ENCODE measurements at regions not wholly inside any gene's neighbourhood (a gene's known extent, or its start where the extent isn't known, plus 50 kb on each side); places are given as distances from the start of the nearest gene placed in this dataset.
A peak's percentile ranks its signal among the peaks of the same experiment; 100 is the strongest.

GRCh38 chr5:105806596-105806995, 1864.1 kb downstream of the EFNA5 start:
- no peak overlapping the region for H2AK5ac ChIP-seq (ENCODE audit: low read length)
- H4K8ac ChIP-seq (ENCODE audit: low read depth, low read length): no peak overlapping the region
- H3K4ac ChIP-seq (ENCODE audit: low read depth, low read length): no peak overlapping the region
- no peak overlapping the region for H3K56ac ChIP-seq (ENCODE audit: low read length)
- no peaks in the 10 kb centered on the region for H3K36me3 ChIP-seq (ENCODE audit: control insufficient read depth, insufficient read depth, low read length)
- H3K4me3 ChIP-seq (ENCODE audit: low read length): no peak overlapping the region
- H3K27me3 ChIP-seq (ENCODE audit: insufficient read depth, low read length, poor library complexity): no peaks in the 10 kb centered on the region
- H3K18ac ChIP-seq (ENCODE audit: low read length): no peak overlapping the region
- H3K4me1 ChIP-seq (ENCODE audit: control insufficient read depth, low read depth, low read length): no peaks in the 10 kb centered on the region
- no peak overlapping the region for H4K5ac ChIP-seq (ENCODE audit: low read length)
- H2BK5ac ChIP-seq (ENCODE audit: low read length): no peak overlapping the region
- H3K79me1 ChIP-seq (ENCODE audit: low read length): no peaks in the 10 kb centered on the region
- no peak overlapping the region for H3K23ac ChIP-seq (ENCODE audit: low read length)
- no peak overlapping the region for H3K9ac ChIP-seq (ENCODE audit: low read length)
- H3K27ac ChIP-seq (ENCODE audit: low read depth, low read length): no peak overlapping the region
- no peaks in the 10 kb centered on the region for H3K79me2 ChIP-seq (ENCODE audit: control insufficient read depth, insufficient read depth, low read length)
- no peak overlapping the region for H2BK120ac ChIP-seq (ENCODE audit: low read depth, low read length)
- H3K4me2 ChIP-seq (ENCODE audit: low read length): no peak overlapping the region
- H2BK15ac ChIP-seq (replicated peaks; ENCODE audit: low read depth): no peak overlapping the region
- no peak for DNase-seq

- Histone ChIP-seq H3K4me3 (ENCODE audit: low read length) (no peak overlapping the region), H4K5ac (ENCODE audit: low read length) (no peak overlapping the region), H3K9ac (ENCODE audit: low read length) (no peak overlapping the region), H4K8ac (ENCODE audit: low read depth, low read length) (no peak overlapping the region), H2BK120ac (ENCODE audit: low read depth, low read length) (no peak overlapping the region), H2BK5ac (ENCODE audit: low read length) (no peak overlapping the region), H3K79me1 (ENCODE audit: low read length) (no peaks in the 10 kb centered on the region), H3K4me1 (ENCODE audit: control insufficient read depth, low read depth, low read length) (no peaks in the 10 kb centered on the region), H3K79me2 (ENCODE audit: control insufficient read depth, insufficient read depth, low read length) (no peaks in the 10 kb centered on the region), H3K4me2 (ENCODE audit: low read length) (no peak overlapping the region), H3K4ac (ENCODE audit: low read depth, low read length) (no peak overlapping the region), H3K27me3 (ENCODE audit: insufficient read depth, low read length, poor library complexity) (no peaks in the 10 kb centered on the region), H3K18ac (ENCODE audit: low read length) (no peak overlapping the region), H2BK15ac (replicated peaks; ENCODE audit: low read depth) (no peak overlapping the region), H3K23ac (ENCODE audit: low read length) (no peak overlapping the region), H3K27ac (ENCODE audit: low read depth, low read length) (no peak overlapping the region), H3K56ac (ENCODE audit: low read length) (no peak overlapping the region), H3K36me3 (ENCODE audit: control insufficient read depth, insufficient read depth, low read length) (no peaks in the 10 kb centered on the region), H2AK5ac (ENCODE audit: low read length) (no peak overlapping the region)
- no CpG with 5 or more reads among the region's 1 CpG for WGBS (ENCODE audit: extremely low coverage, insufficient coverage, low lambda C conversion rate)
- DNase-seq: no peak
These were observed 1867.3 kb downstream of the EFNA5 start for GRCh38 chr5:105803431-105803830.

GRCh38 chr5:105794578-105794977, 1876.2 kb downstream of the EFNA5 start:
- Histone ChIP-seq H3K18ac (ENCODE audit: low read length) (no peak overlapping the region), H4K5ac (ENCODE audit: low read length) (no peak overlapping the region), H3K9ac (ENCODE audit: low read length) (no peak overlapping the region), H3K23ac (ENCODE audit: low read length) (no peak overlapping the region), H3K79me2 (ENCODE audit: control insufficient read depth, insufficient read depth, low read length) (no peaks in the 10 kb centered on the region), H3K56ac (ENCODE audit: low read length) (no peak overlapping the region), H3K79me1 (ENCODE audit: low read length) (no peaks in the 10 kb centered on the region), H2AK5ac (ENCODE audit: low read length) (no peak overlapping the region), H3K27me3 (ENCODE audit: insufficient read depth, low read length, poor library complexity) (no peaks in the 10 kb centered on the region), H4K8ac (ENCODE audit: low read depth, low read length) (no peak overlapping the region), H3K4me2 (ENCODE audit: low read length) (no peak overlapping the region), H3K4me3 (ENCODE audit: low read length) (no peak overlapping the region), H3K4me1 (ENCODE audit: control insufficient read depth, low read depth, low read length) (no peaks in the 10 kb centered on the region), H3K4ac (ENCODE audit: low read depth, low read length) (no peak overlapping the region), H2BK5ac (ENCODE audit: low read length) (no peak overlapping the region), H2BK15ac (replicated peaks; ENCODE audit: low read depth) (no peak overlapping the region), H2BK120ac (ENCODE audit: low read depth, low read length) (no peak overlapping the region), H3K36me3 (ENCODE audit: control insufficient read depth, insufficient read depth, low read length) (no peaks in the 10 kb centered on the region), H3K27ac (ENCODE audit: low read depth, low read length) (no peak overlapping the region)
- DNase-seq: no peak
- no CpG with 5 or more reads among the region's 3 CpGs for WGBS (ENCODE audit: extremely low coverage, insufficient coverage, low lambda C conversion rate)

- Histone ChIP-seq H2BK5ac (ENCODE audit: low read length) (no peak overlapping the region), H3K4me1 (ENCODE audit: control insufficient read depth, low read depth, low read length) (no peaks in the 10 kb centered on the region), H3K79me2 (ENCODE audit: control insufficient read depth, insufficient read depth, low read length) (no peaks in the 10 kb centered on the region), H3K9ac (ENCODE audit: low read length) (no peak overlapping the region), H3K27ac (ENCODE audit: low read depth, low read length) (no peak overlapping the region), H2BK120ac (ENCODE audit: low read depth, low read length) (no peak overlapping the region), H3K27me3 (ENCODE audit: insufficient read depth, low read length, poor library complexity) (no peaks in the 10 kb centered on the region), H3K23ac (ENCODE audit: low read length) (no peak overlapping the region), H3K79me1 (ENCODE audit: low read length) (no peaks in the 10 kb centered on the region), H4K8ac (ENCODE audit: low read depth, low read length) (no peak overlapping the region), H3K4me3 (ENCODE audit: low read length) (no peak overlapping the region), H3K18ac (ENCODE audit: low read length) (no peak overlapping the region), H4K5ac (ENCODE audit: low read length) (no peak overlapping the region), H3K56ac (ENCODE audit: low read length) (no peak overlapping the region), H3K4me2 (ENCODE audit: low read length) (no peak overlapping the region), H2AK5ac (ENCODE audit: low read length) (no peak overlapping the region), H2BK15ac (replicated peaks; ENCODE audit: low read depth) (no peak overlapping the region), H3K4ac (ENCODE audit: low read depth, low read length) (no peak overlapping the region), H3K36me3 (ENCODE audit: control insufficient read depth, insufficient read depth, low read length) (no peaks in the 10 kb centered on the region)
- WGBS (ENCODE audit: extremely low coverage, insufficient coverage, low lambda C conversion rate): no CpG with 5 or more reads among the region's 1 CpG
- peak; percentile 1 for DNase-seq
These were observed 1881.5 kb downstream of the EFNA5 start for GRCh38 chr5:105789246-105789645.

- H3K56ac ChIP-seq (ENCODE audit: low read length): no peak overlapping the region
- H3K18ac ChIP-seq (ENCODE audit: low read length): no peak overlapping the region
- H3K36me3 ChIP-seq (ENCODE audit: control insufficient read depth, insufficient read depth, low read length): no peaks in the 10 kb centered on the region
- no peaks in the 10 kb centered on the region for H3K79me1 ChIP-seq (ENCODE audit: low read length)
- H2BK5ac ChIP-seq (ENCODE audit: low read length): no peak overlapping the region
- H2BK120ac ChIP-seq (ENCODE audit: low read depth, low read length): no peak overlapping the region
- no peak overlapping the region for H3K4me3 ChIP-seq (ENCODE audit: low read length)
- no peak for DNase-seq
- H4K8ac ChIP-seq (ENCODE audit: low read depth, low read length): no peak overlapping the region
- H3K4me1 ChIP-seq (ENCODE audit: control insufficient read depth, low read depth, low read length): no peaks in the 10 kb centered on the region
- H3K23ac ChIP-seq (ENCODE audit: low read length): no peak overlapping the region
- no peak overlapping the region for H3K4me2 ChIP-seq (ENCODE audit: low read length)
- no peak overlapping the region for H3K4ac ChIP-seq (ENCODE audit: low read depth, low read length)
- H2AK5ac ChIP-seq (ENCODE audit: low read length): no peak overlapping the region
- H3K79me2 ChIP-seq (ENCODE audit: control insufficient read depth, insufficient read depth, low read length): no peaks in the 10 kb centered on the region
- H2BK15ac ChIP-seq (replicated peaks; ENCODE audit: low read depth): no peak overlapping the region
- WGBS (ENCODE audit: extremely low coverage, insufficient coverage, low lambda C conversion rate): no CpG with 5 or more reads among the region's 2 CpGs
- H4K5ac ChIP-seq (ENCODE audit: low read length): no peak overlapping the region
- H3K9ac ChIP-seq (ENCODE audit: low read length): no peak overlapping the region
- no peaks in the 10 kb centered on the region for H3K27me3 ChIP-seq (ENCODE audit: insufficient read depth, low read length, poor library complexity)
- no peak overlapping the region for H3K27ac ChIP-seq (ENCODE audit: low read depth, low read length)
These were observed 1886.9 kb downstream of the EFNA5 start for GRCh38 chr5:105783811-105784210.

GRCh38 chr5:105782501-105782900, 1888.2 kb downstream of the EFNA5 start:
- Histone ChIP-seq H3K36me3 (ENCODE audit: control insufficient read depth, insufficient read depth, low read length) (no peaks in the 10 kb centered on the region), H3K56ac (ENCODE audit: low read length) (no peak overlapping the region), H2AK5ac (ENCODE audit: low read length) (no peak overlapping the region), H4K8ac (ENCODE audit: low read depth, low read length) (no peak overlapping the region), H3K9ac (ENCODE audit: low read length) (no peak overlapping the region), H3K27me3 (ENCODE audit: insufficient read depth, low read length, poor library complexity) (no peaks in the 10 kb centered on the region), H3K4me1 (ENCODE audit: control insufficient read depth, low read depth, low read length) (no peaks in the 10 kb centered on the region), H3K79me1 (ENCODE audit: low read length) (no peaks in the 10 kb centered on the region), H3K79me2 (ENCODE audit: control insufficient read depth, insufficient read depth, low read length) (no peaks in the 10 kb centered on the region), H3K18ac (ENCODE audit: low read length) (no peak overlapping the region), H3K4ac (ENCODE audit: low read depth, low read length) (no peak overlapping the region), H3K23ac (ENCODE audit: low read length) (no peak overlapping the region), H3K4me2 (ENCODE audit: low read length) (no peak overlapping the region), H4K5ac (ENCODE audit: low read length) (no peak overlapping the region), H3K4me3 (ENCODE audit: low read length) (no peak overlapping the region), H2BK5ac (ENCODE audit: low read length) (no peak overlapping the region), H2BK15ac (replicated peaks; ENCODE audit: low read depth) (no peak overlapping the region), H3K27ac (ENCODE audit: low read depth, low read length) (no peak overlapping the region), H2BK120ac (ENCODE audit: low read depth, low read length) (no peak overlapping the region)
- no CpG with 5 or more reads among the region's 2 CpGs for WGBS (ENCODE audit: extremely low coverage, insufficient coverage, low lambda C conversion rate)
- DNase-seq: no peak
